ENCODE measurements at regions not wholly inside any gene's neighbourhood (a gene's known extent, or its start where the extent isn't known, plus 50 kb on each side); places are given as distances from the start of the nearest gene placed in this dataset.

DNA sequence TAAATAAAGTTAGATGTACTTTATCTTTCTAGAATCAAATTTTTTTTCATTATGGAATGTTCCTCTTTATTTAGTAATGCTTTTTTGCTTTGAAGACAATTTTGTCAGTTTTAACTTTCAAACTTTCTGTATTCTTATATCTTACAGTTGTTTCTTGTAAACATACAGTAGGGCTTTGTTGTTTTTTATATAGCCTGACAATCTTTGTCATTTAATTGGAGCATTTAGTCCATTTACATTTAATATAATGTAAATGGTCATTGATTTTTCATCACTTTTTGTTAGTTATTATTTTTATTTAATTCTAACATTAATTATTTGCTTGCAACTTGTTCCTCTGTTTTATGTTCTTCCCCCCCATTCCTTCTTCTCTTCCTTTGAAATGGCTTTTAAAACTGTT, 55.4 kb upstream of the RNU6-1 start:
- TF ChIP-seq CTCF (conservative IDR thresholded peaks at IDR 0.05): no peak
- no peak overlapping the region for H4K8ac ChIP-seq (replicated peaks; ENCODE audit: insufficient read length, low read depth, low read length)
- H3K18ac ChIP-seq (ENCODE audit: insufficient read length, low read depth, low read length): no peak overlapping the region
- Mint-ChIP-seq H3K4me1 (no peaks in the 10 kb centered on the region), H3K36me3 (ENCODE audit: insufficient read depth in 1 of 3, low read depth in 3 of 3) (peaks cover 0 to 5% (median 0%) of the 10 kb centered on the region in 3 experiments; a peak in 1 of 7 replicates), H3K4me3 (no peak overlapping the region), H3K27me3 (ENCODE audit: low read depth) (peaks cover 2% of the 10 kb centered on the region; the same call in 1 of the 2 replicates), H3K9me3 (peaks cover 5 to 8% of the 10 kb centered on the region in 2 experiments; a peak in 3 of 5 replicates), H3K27ac (no peak overlapping the region)
- DNase-seq: no peak
- no peaks in the 10 kb centered on the region for H3K79me1 ChIP-seq (ENCODE audit: insufficient read depth, low read depth, low read length, poor library complexity, severe bottlenecking)
- no peak overlapping the region for H2BK20ac ChIP-seq (ENCODE audit: low read depth, low read length, poor library complexity, severe bottlenecking)
- no peaks in the 10 kb centered on the region for H3K9me3 ChIP-seq (ENCODE audit: control insufficient read depth, low read depth, low read length)
- no peak overlapping the region for H3K27ac ChIP-seq (ENCODE audit: insufficient read length, low read depth, low read length)
- no peak overlapping the region for H3T11ph ChIP-seq (ENCODE audit: low read length)
- no peaks in the 10 kb centered on the region for H3K23me2 ChIP-seq (ENCODE audit: insufficient read length, low read depth, low read length, poor library complexity, severe bottlenecking)
- H3K23ac ChIP-seq (ENCODE audit: insufficient read length, low read depth, low read length): no peak overlapping the region
- no peaks in the 10 kb centered on the region for H3K27me3 ChIP-seq (ENCODE audit: insufficient read depth, low read length)
- no peaks in the 10 kb centered on the region for H4K20me1 ChIP-seq (ENCODE audit: control insufficient read depth, insufficient read depth, insufficient read length)
- H3K56ac ChIP-seq (ENCODE audit: insufficient read length, low read depth, low read length): no peak overlapping the region
- no peak overlapping the region for H2AFZ ChIP-seq (ENCODE audit: low read length)
- no peaks in the 10 kb centered on the region for H3K4me1 ChIP-seq (ENCODE audit: insufficient read depth, low read length)
- no peak overlapping the region for H3K14ac ChIP-seq (ENCODE audit: insufficient read depth, low read length)
- H2BK15ac ChIP-seq (ENCODE audit: low read depth, low read length): no peak overlapping the region
- H4K5ac ChIP-seq (ENCODE audit: insufficient read length, low read depth, low read length): no peak overlapping the region
- no peak overlapping the region for H2BK12ac ChIP-seq (ENCODE audit: insufficient read length, low read depth, low read length)
- no peak overlapping the region for H3K9ac ChIP-seq (ENCODE audit: extremely low read depth, insufficient read length, low read length)
- no peak overlapping the region for H3K4me2 ChIP-seq (ENCODE audit: insufficient read depth, insufficient read length, low read length)
- no peaks in the 10 kb centered on the region for H3K79me2 ChIP-seq (ENCODE audit: insufficient read depth, low read length)
- H2BK5ac ChIP-seq (ENCODE audit: insufficient read length, low read length): no peak overlapping the region
- H2BK120ac ChIP-seq (ENCODE audit: low read depth, low read length, poor library complexity, severe bottlenecking): no peak overlapping the region
- no peak overlapping the region for H3K4ac ChIP-seq (ENCODE audit: low read depth, low read length)
- no peak overlapping the region for H4K91ac ChIP-seq (ENCODE audit: insufficient read length, low read depth, low read length)
- no peak overlapping the region for H2AK5ac ChIP-seq (ENCODE audit: insufficient read length, low read length)
